SK-N-SH treated with all-trans-retinoic acid at 6 μM for 48 hours (cell line): ENCODE measurements at regions not wholly inside any gene's neighbourhood (a gene's known extent, or its start where the extent isn't known, plus 50 kb on each side); places are given as distances from the start of the nearest gene placed in this dataset.

Experiments used
- ATAC-seq: fragments of 200-7000 bp; cut with Tn5 transposase; 3 replicates; pipeline ENCODE4 v1.9.1; 2020; ENCODE audit warnings: mild to moderate bottlenecking, moderate library complexity
- ARNTL ChIP-seq: fragments of 450-650 bp; formaldehyde crosslinking; IDR thresholded peaks from 2 replicates; pipeline ENCODE4 v1.5.0; 2020; ENCODE audit warnings: low read depth, mild to moderate bottlenecking, moderate library complexity, borderline replicate concordance
- BACH2 ChIP-seq: fragments of 250-450 bp; sonication (Bioruptor Pico); IDR thresholded peaks from 2 replicates; pipeline ENCODE4 v1.9.0; 2021; ENCODE audit warnings: mild to moderate bottlenecking, borderline replicate concordance
- CREB5 ChIP-seq: fragments of 250-450 bp; sonication (Bioruptor Pico); IDR thresholded peaks from 2 replicates; pipeline ENCODE4 v1.5.1; 2020; ENCODE audit warnings: low read depth, mild to moderate bottlenecking, moderate library complexity
- CSDC2 ChIP-seq: fragments of 250-450 bp; sonication (Bioruptor Pico); IDR thresholded peaks from 2 replicates; pipeline ENCODE4 v1.5.0; 2020; ENCODE audit warnings: mild to moderate bottlenecking, moderate library complexity
- ESRRG ChIP-seq: fragments of 250-450 bp; sonication (Bioruptor Pico); IDR thresholded peaks from 2 replicates; pipeline ENCODE4 v1.6.1; 2021; ENCODE audit warnings: mild to moderate bottlenecking
- GLIS3 ChIP-seq: fragments of 250-450 bp; sonication (Bioruptor Pico); IDR thresholded peaks from 2 replicates; pipeline ENCODE4 v1.5.0; 2020; ENCODE audit warnings: mild to moderate bottlenecking, moderate library complexity
- ISL1 ChIP-seq: fragments of 250-450 bp; sonication (Bioruptor Pico); IDR thresholded peaks from 2 replicates; pipeline ENCODE4 v2.1.2; 2022; ENCODE audit warnings: mild to moderate bottlenecking, moderate library complexity
- POU6F1 ChIP-seq: fragments of 250-450 bp; sonication (Bioruptor Pico); IDR thresholded peaks from 2 replicates; pipeline ENCODE4 v1.8.0; 2021; ENCODE audit warnings: low read depth, mild to moderate bottlenecking, moderate library complexity, borderline replicate concordance
- PPARA ChIP-seq: fragments of 250-450 bp; sonication (Bioruptor Pico); IDR thresholded peaks from 2 replicates; pipeline ENCODE4 v1.5.0; 2020; ENCODE audit warnings: mild to moderate bottlenecking, borderline replicate concordance
- RARB ChIP-seq: fragments of 250-450 bp; sonication (Bioruptor Pico); IDR thresholded peaks from 2 replicates; pipeline ENCODE4 v1.8.0; 2021; ENCODE audit warnings: mild to moderate bottlenecking, moderate library complexity
- SNAI2 ChIP-seq: fragments of 250-450 bp; sonication (Bioruptor Pico); IDR thresholded peaks from 2 replicates; pipeline ENCODE4 v1.5.0; 2020; ENCODE audit warnings: mild to moderate bottlenecking, moderate library complexity
- TCF4 ChIP-seq: fragments of 250-450 bp; sonication (Bioruptor Pico); IDR thresholded peaks from 2 replicates; pipeline ENCODE4 v1.8.0; 2021; ENCODE audit warnings: mild to moderate bottlenecking, moderate library complexity, borderline replicate concordance
- TOX ChIP-seq: fragments of 250-450 bp; sonication (Bioruptor Pico); IDR thresholded peaks from 2 replicates; pipeline ENCODE4 v1.8.0; 2021; ENCODE audit warnings: mild to moderate bottlenecking, moderate library complexity, borderline replicate concordance
- TSHZ2 ChIP-seq: fragments of 250-450 bp; sonication (Bioruptor Pico); IDR thresholded peaks from 2 replicates; pipeline ENCODE4 v1.5.0; 2020; ENCODE audit warnings: mild to moderate bottlenecking, moderate library complexity
- ZC3H10 ChIP-seq: fragments of 250-450 bp; sonication (Bioruptor Pico); IDR thresholded peaks from 2 replicates; pipeline ENCODE4 v1.5.1; 2021; ENCODE audit warnings: mild to moderate bottlenecking, moderate library complexity
- ZFP3 ChIP-seq: fragments of 250-450 bp; sonication (Bioruptor Pico); IDR thresholded peaks from 2 replicates; pipeline ENCODE4 v1.5.0; 2020; ENCODE audit warnings: mild to moderate bottlenecking, moderate library complexity
- ZFP30 ChIP-seq: fragments of 450-650 bp; formaldehyde crosslinking; IDR thresholded peaks from 2 replicates; pipeline ENCODE4 v1.5.0; 2022; ENCODE audit warnings: mild to moderate bottlenecking, moderate library complexity
- ZNF565 ChIP-seq: fragments of 450-650 bp; formaldehyde crosslinking; conservative IDR thresholded peaks from 2 replicates; pipeline ENCODE4 v1.5.0; 2020; ENCODE audit warnings: low read depth, mild to moderate bottlenecking, moderate library complexity
- ZNF70 ChIP-seq: fragments of 450-650 bp; formaldehyde crosslinking; IDR thresholded peaks from 2 replicates; pipeline ENCODE4 v1.5.0; 2020; ENCODE audit warnings: mild to moderate bottlenecking, moderate library complexity
- ZNF8 ChIP-seq: fragments of 450-650 bp; formaldehyde crosslinking; IDR thresholded peaks from 2 replicates; pipeline ENCODE4 v1.5.0; 2020; ENCODE audit warnings: mild to moderate bottlenecking, moderate library complexity
- TF ChIP-seq, protein P1 (sequence below): fragments of 250-450 bp; sonication (Bioruptor Pico); IDR thresholded peaks from 2 replicates; pipeline ENCODE4 v1.8.0; 2020; ENCODE audit warnings: mild to moderate bottlenecking, moderate library complexity, borderline replicate concordance

DNA sequence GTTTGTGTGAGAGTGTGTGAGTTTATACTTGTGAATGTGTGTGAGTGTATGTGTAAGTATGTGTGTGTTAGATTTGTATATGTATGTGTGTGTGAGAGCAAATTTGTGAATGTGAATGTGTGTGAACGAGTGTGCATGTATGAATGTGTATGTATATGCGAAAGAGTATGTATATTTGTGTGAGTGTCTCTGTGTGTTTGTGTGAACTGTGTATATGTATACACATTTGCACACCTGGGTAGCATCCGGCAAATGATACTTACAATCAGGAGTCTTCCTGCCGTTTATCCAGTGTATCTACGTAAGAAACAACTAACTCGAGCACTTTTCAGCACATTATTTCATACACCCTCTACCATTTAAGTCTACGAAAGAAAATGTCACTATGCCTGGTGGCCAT, 487.4 kb downstream of the TNS3 start:
- no peak for TF ChIP-seq ARNTL
- TF ChIP-seq, all 23 proteins: peak for 0
- ATAC-seq, result no peak

- no peak for ATAC-seq
- TF ChIP-seq RARB, result no peak
- no peak for TF ChIP-seq ZNF70 (CRISPR knock-in tag)
- no peak for TF ChIP-seq ZFP3
- no peak for TF ChIP-seq ZNF565 (CRISPR knock-in tag)
- no peak for TF ChIP-seq SNAI2 (CRISPR knock-in tag)
- TF ChIP-seq, protein P1, sequence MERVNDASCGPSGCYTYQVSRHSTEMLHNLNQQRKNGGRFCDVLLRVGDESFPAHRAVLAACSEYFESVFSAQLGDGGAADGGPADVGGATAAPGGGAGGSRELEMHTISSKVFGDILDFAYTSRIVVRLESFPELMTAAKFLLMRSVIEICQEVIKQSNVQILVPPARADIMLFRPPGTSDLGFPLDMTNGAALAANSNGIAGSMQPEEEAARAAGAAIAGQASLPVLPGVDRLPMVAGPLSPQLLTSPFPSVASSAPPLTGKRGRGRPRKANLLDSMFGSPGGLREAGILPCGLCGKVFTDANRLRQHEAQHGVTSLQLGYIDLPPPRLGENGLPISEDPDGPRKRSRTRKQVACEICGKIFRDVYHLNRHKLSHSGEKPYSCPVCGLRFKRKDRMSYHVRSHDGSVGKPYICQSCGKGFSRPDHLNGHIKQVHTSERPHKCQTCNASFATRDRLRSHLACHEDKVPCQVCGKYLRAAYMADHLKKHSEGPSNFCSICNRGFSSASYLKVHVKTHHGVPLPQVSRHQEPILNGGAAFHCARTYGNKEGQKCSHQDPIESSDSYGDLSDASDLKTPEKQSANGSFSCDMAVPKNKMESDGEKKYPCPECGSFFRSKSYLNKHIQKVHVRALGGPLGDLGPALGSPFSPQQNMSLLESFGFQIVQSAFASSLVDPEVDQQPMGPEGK, result no peak
- no peak for TF ChIP-seq BACH2 (CRISPR knock-in tag)
- no peak for TF ChIP-seq ESRRG (CRISPR knock-in tag)
- no peak for TF ChIP-seq PPARA (CRISPR knock-in tag)
- no peak for TF ChIP-seq CREB5
- TF ChIP-seq TOX (CRISPR knock-in tag), result no peak
- TF ChIP-seq ZFP30 (CRISPR knock-in tag), result no peak
- TF ChIP-seq GLIS3, result no peak
- no peak for TF ChIP-seq ARNTL
- TF ChIP-seq TCF4 (CRISPR knock-in tag), result no peak
- no peak for TF ChIP-seq TSHZ2
- no peak for TF ChIP-seq CSDC2 (CRISPR knock-in tag)
- no peak for TF ChIP-seq ZC3H10 (CRISPR knock-in tag)
- no peak for TF ChIP-seq POU6F1 (CRISPR knock-in tag)
- no peak for TF ChIP-seq ISL1 (CRISPR knock-in tag)
These were observed 488.3 kb downstream of the TNS3 start for GRCh38 chr7:47093320-47094234.

GRCh38 chr7:47092336-47092735, 489.6 kb downstream of the TNS3 start:
- ATAC-seq, result no peak
- TF ChIP-seq GLIS3 (no peak), POU6F1 (CRISPR knock-in tag) (no peak), ARNTL (no peak), TSHZ2 (no peak), ZFP3 (no peak), CREB5 (no peak), ZNF8 (no peak), ISL1 (CRISPR knock-in tag) (no peak), ZNF565 (CRISPR knock-in tag) (no peak), ESRRG (CRISPR knock-in tag) (no peak), ZFP30 (CRISPR knock-in tag) (no peak), TCF4 (CRISPR knock-in tag) (no peak), TOX (CRISPR knock-in tag) (no peak), ZC3H10 (CRISPR knock-in tag) (no peak), CSDC2 (CRISPR knock-in tag) (no peak), SNAI2 (CRISPR knock-in tag) (no peak)
